AG04449 (cell line): ENCODE measurements at regions not wholly inside any gene's neighbourhood (a gene's known extent, or its start where the extent isn't known, plus 50 kb on each side); places are given as distances from the start of the nearest gene placed in this dataset.

ENCODE experiments used
- CTCF ChIA-PET: fragments of 350-600 bp; formaldehyde crosslinking; extraction: SDS; loops from one replicate; lab custom pipeline; 2021; ENCODE audit warnings: antibody characterized with exemption; lab: Yijun Ruan, JAX
- POLR2A ChIA-PET: fragments of 400-600, 350-600 bp; formaldehyde crosslinking; extraction: SDS; loops from one replicate; lab custom pipeline; 2020; ENCODE audit warnings: antibody characterized with exemption, inconsistent platforms; lab: Yijun Ruan, JAX
- DNase-seq: peaks from one replicate; pipeline ENCODE4 v3.0.0-alpha.2; 2010; ENCODE audit warnings: low read depth, low spot score
- H3K4me3 ChIP-seq: 2 replicates; pipeline ENCODE4 v1.5.1; 2011; ENCODE audit warnings: low read depth, mild to moderate bottlenecking, control low read depth, low read length
- TF ChIP-seq, protein P1 (sequence below): IDR thresholded peaks from one replicate; pipeline ENCODE4 v1.5.1; 2011; ENCODE audit warnings: mild to moderate bottlenecking, moderate library complexity, low read length, control low read depth, inconsistent platforms; ENCODE audit not compliant: insufficient read depth; ENCODE audit errors: missing control alignments

DNA sequence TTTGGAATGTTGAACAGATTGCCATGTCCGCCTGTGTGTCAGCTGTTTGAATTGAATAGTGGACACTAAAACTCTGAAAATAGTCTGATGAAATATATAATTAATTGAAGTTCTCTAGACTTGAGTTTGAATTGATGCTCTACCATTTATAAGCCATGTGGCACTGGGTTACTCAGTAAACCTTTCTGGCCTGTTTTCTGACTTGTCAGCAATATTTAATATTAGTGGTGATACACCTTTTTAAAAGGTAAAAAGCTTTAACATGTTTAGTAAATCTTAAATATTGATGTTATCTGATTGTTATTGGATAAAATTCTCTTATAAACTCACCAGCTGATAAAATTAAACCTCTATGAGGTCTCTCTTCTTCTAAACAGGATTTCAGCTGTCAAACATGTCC, 695.4 kb upstream of the HS3ST1 start:
- TF ChIP-seq, protein P1, sequence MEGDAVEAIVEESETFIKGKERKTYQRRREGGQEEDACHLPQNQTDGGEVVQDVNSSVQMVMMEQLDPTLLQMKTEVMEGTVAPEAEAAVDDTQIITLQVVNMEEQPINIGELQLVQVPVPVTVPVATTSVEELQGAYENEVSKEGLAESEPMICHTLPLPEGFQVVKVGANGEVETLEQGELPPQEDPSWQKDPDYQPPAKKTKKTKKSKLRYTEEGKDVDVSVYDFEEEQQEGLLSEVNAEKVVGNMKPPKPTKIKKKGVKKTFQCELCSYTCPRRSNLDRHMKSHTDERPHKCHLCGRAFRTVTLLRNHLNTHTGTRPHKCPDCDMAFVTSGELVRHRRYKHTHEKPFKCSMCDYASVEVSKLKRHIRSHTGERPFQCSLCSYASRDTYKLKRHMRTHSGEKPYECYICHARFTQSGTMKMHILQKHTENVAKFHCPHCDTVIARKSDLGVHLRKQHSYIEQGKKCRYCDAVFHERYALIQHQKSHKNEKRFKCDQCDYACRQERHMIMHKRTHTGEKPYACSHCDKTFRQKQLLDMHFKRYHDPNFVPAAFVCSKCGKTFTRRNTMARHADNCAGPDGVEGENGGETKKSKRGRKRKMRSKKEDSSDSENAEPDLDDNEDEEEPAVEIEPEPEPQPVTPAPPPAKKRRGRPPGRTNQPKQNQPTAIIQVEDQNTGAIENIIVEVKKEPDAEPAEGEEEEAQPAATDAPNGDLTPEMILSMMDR, result no peak
- DNase-seq, result no peak
- no peak overlapping the region for H3K4me3 ChIP-seq
- CTCF ChIA-PET, result no interaction called here
- POLR2A ChIA-PET, result no interaction called here

DNA sequence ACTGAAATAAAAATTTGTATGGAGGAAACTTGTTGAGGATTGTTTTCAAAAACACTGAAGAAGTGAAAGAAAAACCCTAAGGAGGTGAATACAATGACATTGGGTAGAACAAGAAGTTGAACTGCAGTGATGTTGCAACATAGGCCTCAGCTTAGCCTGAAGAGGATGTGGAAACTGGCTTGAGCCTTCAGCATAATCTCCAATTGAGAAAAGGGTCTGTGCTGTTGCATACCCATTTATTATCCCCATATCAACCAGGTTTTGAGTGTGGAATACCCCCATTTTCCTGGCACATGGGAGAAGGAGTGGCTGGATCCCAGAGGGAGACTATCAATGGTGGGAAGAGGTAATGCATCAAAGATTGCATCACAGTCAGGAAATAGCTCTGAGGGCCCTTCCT, 695.0 kb upstream of the HS3ST1 start:
- ChIA-PET CTCF (no interaction called here), POLR2A (no interaction called here)
- H3K4me3 ChIP-seq, result no peak overlapping the region
- TF ChIP-seq, protein P1, result no peak
- DNase-seq, result no peak

- POLR2A ChIA-PET, result no interaction called here
- no peak overlapping the region for H3K4me3 ChIP-seq
- no peak for DNase-seq
- CTCF ChIA-PET, result no interaction called here
- TF ChIP-seq, protein P1, result no peak
Measured at GRCh38 chr4:12122316-12122715, 693.6 kb upstream of the HS3ST1 start.

DNA sequence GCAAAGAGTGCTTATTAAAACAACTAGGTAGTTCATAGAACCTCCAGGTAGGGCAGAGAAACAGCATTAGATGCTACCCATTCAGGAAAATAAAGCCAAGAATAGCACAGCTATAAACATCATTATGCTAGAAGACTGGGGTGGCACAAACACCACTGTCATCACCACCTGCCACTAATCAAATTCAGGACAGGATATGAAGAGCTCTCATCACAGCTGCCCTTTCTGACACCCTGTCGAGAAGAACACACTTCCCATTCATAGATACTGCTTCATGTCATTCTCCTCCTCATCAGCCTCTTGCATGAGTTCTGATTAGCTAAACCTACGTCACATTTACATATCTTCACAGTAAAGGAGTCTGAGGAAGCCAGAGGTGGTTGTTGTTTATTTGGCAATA, 692.3 kb upstream of the HS3ST1 start:
- no peak for DNase-seq
- ChIA-PET POLR2A (no interaction called here), CTCF (no interaction called here)
- no peak overlapping the region for H3K4me3 ChIP-seq
- TF ChIP-seq, protein P1, result no peak

- TF ChIP-seq, protein P1, result no peak
- CTCF ChIA-PET, result no interaction called here
- POLR2A ChIA-PET, result no interaction called here
- H3K4me3 ChIP-seq, result no peak overlapping the region
- no peak for DNase-seq
Measured at GRCh38 chr4:12118651-12119213, 690.0 kb upstream of the HS3ST1 start.

DNA sequence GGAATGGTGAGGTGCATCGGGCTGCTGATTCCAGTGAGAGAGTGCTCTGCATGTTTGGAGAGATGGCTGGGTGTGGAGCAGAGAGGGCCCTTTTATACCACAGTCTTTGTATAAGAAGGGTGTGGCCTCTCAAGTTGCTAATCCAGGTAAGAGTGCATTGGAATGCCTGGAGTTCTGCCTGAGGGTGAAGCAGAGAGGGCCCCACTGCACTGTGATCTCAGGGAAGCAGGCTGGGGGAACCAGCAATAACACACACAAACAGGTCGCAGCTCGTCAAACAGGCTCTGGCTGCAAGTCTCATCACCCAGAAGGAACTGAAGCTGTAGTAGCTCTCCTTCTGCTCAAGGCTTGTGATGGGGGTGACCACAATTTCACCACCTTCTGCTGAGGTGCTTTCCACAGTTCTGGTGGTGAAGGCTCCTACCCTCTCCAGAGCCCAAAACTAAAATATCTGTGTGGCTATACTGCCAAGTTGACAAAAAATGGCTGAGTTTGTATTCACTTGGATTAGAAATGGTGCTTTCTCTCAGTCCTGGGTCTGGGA, 687.4 kb upstream of the HS3ST1 start:
- DNase-seq, result no peak
- POLR2A ChIA-PET, result no interaction called here
- CTCF ChIA-PET, result no interaction called here
- TF ChIP-seq, protein P1, result no peak
- H3K4me3 ChIP-seq, result no peak overlapping the region
